Spleen (tissue), 11 donors: ENCODE measurements at regions not wholly inside any gene's neighbourhood (a gene's known extent, or its start where the extent isn't known, plus 50 kb on each side); places are given as distances from the start of the nearest gene placed in this dataset.
A peak's percentile ranks its signal among the peaks of the same experiment; 100 is the strongest.

Experiments used
- DNase-seq: peaks from one replicate; pipeline ENCODE4 v3.0.0-alpha.2; 2020
- H3K27ac ChIP-seq, 8 donors: fragments of 200-600 bp; sonication (generic) in 7 of 8; 1 replicate in 4 of 8; 2 replicates in 4 of 8; pipeline versions ENCODE4 v1.5.0 to v1.8.0; 2016 to 2021; ENCODE audit warnings: inconsistent platforms in 4 of 8, mild to moderate bottlenecking in 4 of 8, moderate library complexity in 1 of 8
- H3K27me3 ChIP-seq, 7 donors: fragments of 200-600 bp; sonication (generic) in 6 of 7; replicated peaks in 1 of 7; 1 replicate in 4 of 7; 2 replicates in 3 of 7; pipeline versions ENCODE4 v1.5.0 to v1.8.0; 2016 to 2021; ENCODE audit warnings: inconsistent platforms in 3 of 7, mild to moderate bottlenecking in 1 of 7
- H3K36me3 ChIP-seq, 6 donors: fragments of 200-600 bp; sonication (generic) in 5 of 6; 1 replicate in 4 of 6; 2 replicates in 2 of 6; pipeline versions ENCODE4 v1.5.0 to v1.8.0; 2016 to 2021; ENCODE audit warnings: inconsistent platforms in 2 of 6
- H3K4me1 ChIP-seq, 6 donors: fragments of 200-600 bp; sonication (generic) in 5 of 6; 1 replicate in 3 of 6; 2 replicates in 3 of 6; pipeline versions ENCODE4 v1.5.0 to v1.8.0; 2016 to 2021; ENCODE audit warnings: inconsistent platforms in 3 of 6
- H3K4me3 ChIP-seq, 8 donors: fragments of 200-600 bp; sonication (generic) in 7 of 8; 1 replicate in 4 of 8; 2 replicates in 4 of 8; pipeline versions ENCODE4 v1.5.0 to v1.8.0; 2016 to 2021; ENCODE audit warnings: inconsistent platforms in 4 of 8, mild to moderate bottlenecking in 4 of 8, moderate library complexity in 2 of 8
- H3K9me3 ChIP-seq, 8 donors: fragments of 200-600 bp; sonication (generic) in 7 of 8; 1 replicate in 4 of 8; 2 replicates in 4 of 8; pipeline versions ENCODE4 v1.5.0 to v1.8.0; 2016 to 2021; ENCODE audit warnings: inconsistent platforms in 4 of 8
- CTCF ChIP-seq, 11 experiments: fragments of 200-600 bp in 7 of 11; fragments of 450-650 bp in 4 of 11; sonication (generic) in 4 of 11; IDR thresholded peaks in 8 of 11; conservative IDR thresholded peaks in 3 of 11; 1 replicate in 7 of 11; 2 replicates in 4 of 11; pipeline versions ENCODE4 v1.4.0 to v1.8.0; 2016 to 2021; ENCODE audit warnings: antibody characterized with exemption in 11 of 11, inconsistent platforms in 4 of 11, mild to moderate bottlenecking in 1 of 11
- POLR2A ChIP-seq, 3 donors: fragments of 450-650 bp; IDR thresholded peaks; one replicate each; pipeline ENCODE4 v1.5.1; 2017; ENCODE audit warnings: antibody characterized with exemption in 3 of 3, mild to moderate bottlenecking in 1 of 3
- POLR2AphosphoS5 ChIP-seq, 3 donors: sonication (generic); formaldehyde crosslinking; IDR thresholded peaks; one replicate each; pipeline ENCODE4 v1.5.1; 2017; ENCODE audit warnings: antibody characterized with exemption in 3 of 3
- WGBS, 5 donors: extraction: QIAGEN DNeasy Blood & Tissue Kit in 3 of 5; methylation state at CpG; one replicate each; pipeline versions ENCODE4 v1.1.5 to v1.1.7; 2013 to 2018; 5-methylcytosine and 5-hydroxymethylcytosine counted together
- intact Hi-C: fragments of 100-400 bp; cut with DNase I; formaldehyde crosslinking; loops from one replicate; pipeline ENCODE4 v1.15.0; 2023; ENCODE audit warnings: low total_unique reads
- donor health status: healthy with polysubstance abuse.
- donor health status: DM: no; HTN: no; CAD: no; lungs with moderate emphysema.
- donor health status: DM: no; HTN: no; CAD: no.
- donor health status: Bipolar disorder and iron deficiency.
- donor health status: healthy.
- donor health status: DM: no; HTN: no; CAD: no.
- donor health status: DM: yes; HTN: yes; CAD: no.

GRCh38 chr11:116314006-116314405 lies 458.8 kb downstream of the BUD13 start:
- Histone ChIP-seq H3K27ac (no peak overlapping the region), H3K36me3 (no peaks in the 10 kb centered on the region), H3K4me3 (no peak overlapping the region), H3K27me3 (peaks cover 0 to 19% (median 0%) of the 10 kb centered on the region in 7 donors), H3K4me1 (peaks cover 3 to 28% (median 16%) of the 10 kb centered on the region in 6 donors), H3K9me3 (no peaks in the 10 kb centered on the region)
- intact Hi-C loops = no loop called here
- TF ChIP-seq CTCF (IDR thresholded peaks at IDR 0.05 in 8 of 11, conservative IDR thresholded peaks at IDR 0.05 in 3 of 11) (no peak), POLR2AphosphoS5 (IDR thresholded peaks at IDR 0.05) (no peak), POLR2A (IDR thresholded peaks at IDR 0.05) (no peak)
- DNase-seq = no peak

DNA sequence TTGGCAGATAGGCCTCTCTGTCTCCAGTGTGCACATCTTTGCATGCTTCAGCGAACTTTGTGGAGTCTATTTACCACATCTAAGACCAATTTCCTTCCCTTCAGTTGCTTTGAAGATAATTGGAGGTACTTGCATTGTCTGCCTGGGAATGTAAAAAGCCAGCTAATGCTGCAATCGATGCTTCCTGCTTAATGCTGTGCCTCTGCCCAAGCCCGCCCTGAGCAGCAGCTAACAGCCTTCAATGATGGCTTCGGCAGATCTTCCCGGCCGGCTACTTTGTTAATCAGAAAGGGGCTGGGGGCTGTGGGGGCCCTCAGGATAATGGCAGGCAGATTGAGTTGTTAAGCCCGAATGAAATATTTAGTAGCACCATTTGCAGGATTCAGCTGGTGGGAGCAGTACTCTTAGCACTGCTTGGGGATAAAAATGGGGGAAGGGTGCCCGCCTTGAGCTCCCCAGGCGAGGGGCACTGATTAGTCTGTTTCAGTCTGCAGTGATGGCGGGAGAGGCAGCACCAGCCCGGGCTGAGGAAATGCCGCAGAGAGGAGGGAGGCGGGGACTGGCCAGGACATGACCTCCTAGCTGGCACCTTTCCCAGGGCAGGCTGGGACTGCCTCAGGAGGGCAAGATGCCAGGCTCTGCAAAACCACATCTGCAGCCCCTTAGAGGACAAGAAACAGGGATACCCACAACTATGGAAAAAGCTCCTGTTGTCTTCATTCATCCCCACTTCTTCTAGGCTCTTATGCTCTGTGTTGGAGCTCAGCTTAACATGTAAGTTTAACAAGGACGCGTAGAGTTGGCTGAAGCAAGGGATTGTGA lies 460.0 kb downstream of the BUD13 start:
- Histone ChIP-seq H3K9me3 (no peaks in the 10 kb centered on the region), H3K4me3 (peak overlapping the region in 1 of 8 donors; percentile 32), H3K27ac (peak overlapping the region in 1 of 8 donors; percentile 33), H3K4me1 (peaks cover 3 to 28% (median 16%) of the 10 kb centered on the region in 6 donors), H3K27me3 (peaks cover 0 to 19% (median 0%) of the 10 kb centered on the region in 7 donors), H3K36me3 (no peaks in the 10 kb centered on the region)
- peak; percentile 83 for DNase-seq
- intact Hi-C loops = no loop called here
- TF ChIP-seq POLR2AphosphoS5 (IDR thresholded peaks at IDR 0.05) = peak; percentile 53 to 65 (median 60)
- TF ChIP-seq POLR2A (IDR thresholded peaks at IDR 0.05) = no peak
- no peak for TF ChIP-seq CTCF (IDR thresholded peaks at IDR 0.05 in 8 of 11, conservative IDR thresholded peaks at IDR 0.05 in 3 of 11)
- 30 to 37% (median 34%) methylated on average over 15 of the region's 15 CpGs for WGBS, 5 donors

DNA sequence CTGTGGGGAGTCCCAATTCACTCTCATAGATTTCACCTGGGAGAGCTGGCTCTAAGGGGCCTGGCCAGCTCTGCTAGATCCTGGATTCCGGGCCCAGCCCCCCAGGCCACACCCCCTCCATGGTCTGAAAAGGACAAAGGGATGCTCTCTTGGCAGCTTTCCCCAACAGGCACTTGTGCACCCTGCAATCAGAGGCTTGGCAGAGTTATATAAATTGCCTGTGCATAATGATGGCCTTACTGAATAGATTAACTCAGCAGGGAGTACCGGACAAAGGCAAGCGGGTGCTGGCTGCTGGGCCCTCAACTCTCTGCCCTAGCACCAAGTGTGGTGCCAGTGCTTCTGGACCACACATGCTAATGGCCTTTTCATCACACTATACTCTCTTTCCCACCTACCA lies 461.6 kb downstream of the BUD13 start:
- intact Hi-C loops = no loop called here
- H3K36me3 ChIP-seq = no peaks in the 10 kb centered on the region
- no peak for DNase-seq
- peaks cover 3 to 28% (median 16%) of the 10 kb centered on the region in 6 donors for H3K4me1 ChIP-seq
- no peak for TF ChIP-seq CTCF (IDR thresholded peaks at IDR 0.05 in 8 of 11, conservative IDR thresholded peaks at IDR 0.05 in 3 of 11)
- TF ChIP-seq POLR2A (IDR thresholded peaks at IDR 0.05) = no peak
- TF ChIP-seq POLR2AphosphoS5 (IDR thresholded peaks at IDR 0.05) = no peak
- no peaks in the 10 kb centered on the region for H3K9me3 ChIP-seq
- H3K4me3 ChIP-seq = no peak overlapping the region
- peaks cover 0 to 26% (median 0%) of the 10 kb centered on the region in 7 donors for H3K27me3 ChIP-seq
- no peak overlapping the region for H3K27ac ChIP-seq
- 60 to 94% (median 77%) methylated on average over 3 of the region's 3 CpGs for WGBS, 5 donors

DNA sequence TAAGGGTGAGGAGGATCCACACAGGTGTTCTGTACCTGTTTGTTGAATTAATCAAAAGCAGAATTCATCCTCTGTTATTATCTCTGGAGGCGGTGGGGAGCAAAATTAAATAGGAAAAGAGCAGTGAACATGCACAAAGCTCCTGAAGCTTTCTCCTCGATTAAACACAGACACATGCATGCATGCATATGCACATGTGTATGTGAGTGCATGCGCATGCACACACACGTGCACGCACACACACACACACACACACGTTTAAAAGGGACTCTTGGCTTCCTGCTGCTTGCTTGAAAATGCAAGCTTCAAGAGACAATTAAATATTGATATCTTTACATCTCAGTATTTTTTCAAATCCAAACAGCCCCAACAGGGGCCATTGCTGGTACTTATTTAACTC lies 462.1 kb downstream of the BUD13 start:
- no peak for TF ChIP-seq POLR2AphosphoS5 (IDR thresholded peaks at IDR 0.05)
- TF ChIP-seq CTCF (IDR thresholded peaks at IDR 0.05 in 8 of 11, conservative IDR thresholded peaks at IDR 0.05 in 3 of 11) = no peak
- TF ChIP-seq POLR2A (IDR thresholded peaks at IDR 0.05) = no peak
- Histone ChIP-seq H3K27me3 (peaks cover 0 to 26% (median 0%) of the 10 kb centered on the region in 7 donors), H3K4me1 (peaks cover 3 to 28% (median 16%) of the 10 kb centered on the region in 6 donors), H3K27ac (no peak overlapping the region), H3K9me3 (no peaks in the 10 kb centered on the region), H3K4me3 (no peak overlapping the region), H3K36me3 (no peaks in the 10 kb centered on the region)
- 75 to 85% (median 82%) methylated on average over 6 of the region's 6 CpGs for WGBS, 5 donors
- intact Hi-C loops = no loop called here
- no peak for DNase-seq
